ENCODE measurements at regions not wholly inside any gene's neighbourhood (a gene's known extent, or its start where the extent isn't known, plus 50 kb on each side); places are given as distances from the start of the nearest gene placed in this dataset.

DNA sequence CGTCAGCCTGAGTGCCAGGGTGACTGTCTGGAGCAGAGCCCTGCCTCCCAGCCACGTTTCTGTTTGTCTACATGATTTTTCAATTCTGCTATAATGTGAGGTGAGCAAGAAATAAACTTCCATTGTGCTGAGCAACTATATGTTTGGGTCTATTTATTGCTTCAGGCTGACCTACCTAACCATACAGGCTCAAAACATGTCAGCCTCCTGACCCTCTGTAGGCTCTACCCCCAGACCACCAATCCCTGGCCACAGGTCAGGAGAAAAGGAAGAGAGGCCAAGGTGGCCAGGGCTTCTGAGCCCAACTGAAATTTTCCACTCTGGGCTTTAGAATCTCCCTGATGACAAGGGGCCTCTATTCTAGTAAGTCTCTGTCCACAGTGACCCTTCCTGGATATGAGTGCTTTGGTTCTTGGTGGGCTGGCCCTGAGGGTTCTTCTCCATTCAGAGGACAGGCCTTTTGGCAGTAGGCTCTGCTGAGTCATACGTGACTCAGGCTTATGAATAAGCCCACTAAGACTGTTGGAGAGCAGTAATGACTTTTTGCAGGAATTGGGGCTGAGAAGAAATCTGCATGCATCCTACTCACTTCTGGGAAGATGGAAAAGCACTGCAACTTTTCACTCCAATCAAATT, 117.2 kb upstream of the TBCA start:
- TF ChIP-seq, protein P1, sequence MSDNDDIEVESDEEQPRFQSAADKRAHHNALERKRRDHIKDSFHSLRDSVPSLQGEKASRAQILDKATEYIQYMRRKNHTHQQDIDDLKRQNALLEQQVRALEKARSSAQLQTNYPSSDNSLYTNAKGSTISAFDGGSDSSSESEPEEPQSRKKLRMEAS (IDR thresholded peaks at IDR 0.05; ENCODE audit: low read depth, low read length): no peak
- no peak for TF ChIP-seq POLR2A (IDR thresholded peaks at IDR 0.05; ENCODE audit: extremely low read depth, insufficient read length)
- TF ChIP-seq, protein P2, sequence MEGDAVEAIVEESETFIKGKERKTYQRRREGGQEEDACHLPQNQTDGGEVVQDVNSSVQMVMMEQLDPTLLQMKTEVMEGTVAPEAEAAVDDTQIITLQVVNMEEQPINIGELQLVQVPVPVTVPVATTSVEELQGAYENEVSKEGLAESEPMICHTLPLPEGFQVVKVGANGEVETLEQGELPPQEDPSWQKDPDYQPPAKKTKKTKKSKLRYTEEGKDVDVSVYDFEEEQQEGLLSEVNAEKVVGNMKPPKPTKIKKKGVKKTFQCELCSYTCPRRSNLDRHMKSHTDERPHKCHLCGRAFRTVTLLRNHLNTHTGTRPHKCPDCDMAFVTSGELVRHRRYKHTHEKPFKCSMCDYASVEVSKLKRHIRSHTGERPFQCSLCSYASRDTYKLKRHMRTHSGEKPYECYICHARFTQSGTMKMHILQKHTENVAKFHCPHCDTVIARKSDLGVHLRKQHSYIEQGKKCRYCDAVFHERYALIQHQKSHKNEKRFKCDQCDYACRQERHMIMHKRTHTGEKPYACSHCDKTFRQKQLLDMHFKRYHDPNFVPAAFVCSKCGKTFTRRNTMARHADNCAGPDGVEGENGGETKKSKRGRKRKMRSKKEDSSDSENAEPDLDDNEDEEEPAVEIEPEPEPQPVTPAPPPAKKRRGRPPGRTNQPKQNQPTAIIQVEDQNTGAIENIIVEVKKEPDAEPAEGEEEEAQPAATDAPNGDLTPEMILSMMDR (IDR thresholded peaks at IDR 0.05; ENCODE audit: low read depth, low read length): no peak
- no peak for TF ChIP-seq MYC (IDR thresholded peaks at IDR 0.05; ENCODE audit: low read depth, low read length)
- DNase-seq (ENCODE audit: low read depth): peak; percentile 85
- H3K4me3 ChIP-seq (ENCODE audit: low read depth, low read length): no peak overlapping the region

DNA sequence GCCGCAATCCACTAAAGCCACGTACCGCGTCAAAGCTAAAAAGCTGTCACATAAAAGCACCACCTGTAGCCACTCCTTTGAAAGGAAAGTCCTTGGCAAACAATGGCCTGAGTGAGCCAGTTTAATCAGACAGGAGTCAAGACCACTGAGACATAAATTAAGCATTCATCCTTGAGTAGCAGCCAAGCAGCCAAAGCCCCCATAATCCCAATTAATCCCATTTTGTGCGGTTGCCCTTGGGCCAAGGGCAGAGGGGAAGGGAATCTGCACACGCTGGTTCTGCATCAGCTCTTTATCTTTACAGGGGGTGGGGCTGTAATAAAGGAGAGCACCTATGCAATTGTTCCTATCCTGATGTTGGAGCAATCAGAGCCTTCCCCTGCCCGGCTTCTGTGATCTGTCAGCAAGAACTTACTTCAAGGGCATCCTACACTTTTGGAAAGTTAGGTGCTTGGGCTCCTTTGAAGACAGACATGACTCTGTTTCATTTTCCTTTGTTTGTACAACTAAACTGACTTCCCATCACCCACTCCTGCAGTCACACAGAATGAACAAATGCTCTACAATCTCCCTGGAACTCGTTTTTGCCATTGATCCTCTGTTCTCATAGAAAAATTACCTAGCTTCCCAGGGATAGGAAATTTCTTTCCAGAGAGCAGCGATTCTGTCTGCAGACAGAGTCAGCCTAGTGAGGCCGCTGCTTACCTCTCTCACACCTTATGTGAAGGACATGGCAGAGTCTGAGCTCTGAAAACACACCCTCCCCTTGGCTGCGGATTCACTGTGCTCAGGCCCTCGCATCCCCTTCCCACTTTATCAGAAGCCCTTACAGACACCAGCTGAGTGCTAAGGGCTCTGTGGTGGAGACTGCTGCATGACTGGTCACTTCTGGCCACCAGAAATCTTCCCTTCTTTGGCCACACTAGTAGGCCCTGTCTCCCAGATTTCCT, 116.2 kb upstream of the TBCA start:
- DNase-seq (ENCODE audit: low read depth): no peak
- no peak overlapping the region for H3K4me3 ChIP-seq (ENCODE audit: low read depth, low read length)
- TF ChIP-seq, protein P1 (IDR thresholded peaks at IDR 0.05; ENCODE audit: low read depth, low read length): no peak
- TF ChIP-seq, protein P2 (IDR thresholded peaks at IDR 0.05; ENCODE audit: low read depth, low read length): no peak
- TF ChIP-seq POLR2A (IDR thresholded peaks at IDR 0.05; ENCODE audit: extremely low read depth, insufficient read length) (no peak), MYC (IDR thresholded peaks at IDR 0.05; ENCODE audit: low read depth, low read length) (no peak)

DNA sequence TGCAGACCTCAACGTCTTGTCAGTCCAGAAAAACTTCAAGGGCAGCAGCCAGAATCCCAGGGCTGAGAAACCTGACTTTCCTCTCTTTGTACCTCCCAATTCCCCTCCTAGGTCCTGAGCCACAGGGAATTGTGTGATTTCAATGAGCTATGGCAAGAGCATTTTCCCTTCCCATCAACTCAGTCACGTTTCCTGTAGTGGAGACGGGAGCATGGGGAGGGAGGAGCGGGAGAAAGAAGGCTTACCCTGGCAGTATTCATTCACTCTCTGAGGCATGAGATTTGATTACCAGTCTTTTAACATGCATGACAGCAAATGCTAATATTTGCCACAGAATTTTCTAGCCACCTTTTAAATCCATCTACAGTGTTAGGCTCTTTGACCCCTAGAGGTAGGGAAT, 109.4 kb upstream of the TBCA start:
- no peak overlapping the region for H3K4me3 ChIP-seq (ENCODE audit: low read depth, low read length)
- DNase-seq (ENCODE audit: low read depth): no peak
- no peak for TF ChIP-seq MYC (IDR thresholded peaks at IDR 0.05; ENCODE audit: low read depth, low read length)
- no peak for TF ChIP-seq POLR2A (IDR thresholded peaks at IDR 0.05; ENCODE audit: extremely low read depth, insufficient read length)
- TF ChIP-seq, protein P1 (IDR thresholded peaks at IDR 0.05; ENCODE audit: low read depth, low read length): no peak
- TF ChIP-seq, protein P2 (IDR thresholded peaks at IDR 0.05; ENCODE audit: low read depth, low read length): no peak

DNA sequence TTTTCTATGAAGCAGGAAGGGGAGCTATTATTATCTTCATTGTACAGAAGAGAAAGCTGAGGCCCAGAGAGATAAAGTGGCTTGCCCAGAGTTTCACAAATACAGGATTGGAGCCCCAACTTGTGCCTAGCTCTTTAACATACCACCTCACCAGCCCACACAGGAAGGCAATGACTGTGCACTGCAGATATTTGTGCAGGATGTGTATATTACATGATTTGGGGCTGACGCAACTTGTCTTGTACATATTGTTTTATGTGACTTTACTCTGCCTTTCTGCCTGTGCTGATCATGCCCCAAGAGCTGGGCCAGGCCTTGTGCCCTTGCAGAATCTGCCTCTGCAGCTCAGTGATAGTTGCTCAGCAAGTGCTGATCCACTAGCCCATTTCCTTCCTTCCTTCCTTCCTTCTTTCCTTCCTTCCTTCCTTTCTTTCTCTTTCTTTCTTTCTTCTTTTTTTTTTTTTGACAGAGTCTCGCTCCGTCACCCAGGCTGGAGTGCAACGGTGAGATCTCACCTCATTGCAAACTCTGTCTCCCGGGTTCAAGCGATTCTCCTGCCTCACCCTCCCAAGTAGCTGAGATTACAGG, 106.6 kb upstream of the TBCA start:
- TF ChIP-seq, protein P2 (IDR thresholded peaks at IDR 0.05; ENCODE audit: low read depth, low read length): no peak
- TF ChIP-seq, protein P1 (IDR thresholded peaks at IDR 0.05; ENCODE audit: low read depth, low read length): no peak
- TF ChIP-seq POLR2A (IDR thresholded peaks at IDR 0.05; ENCODE audit: extremely low read depth, insufficient read length) (no peak), MYC (IDR thresholded peaks at IDR 0.05; ENCODE audit: low read depth, low read length) (no peak)
- H3K4me3 ChIP-seq (ENCODE audit: low read depth, low read length): no peak overlapping the region
- peak; percentile 63 for DNase-seq (ENCODE audit: low read depth)

DNA sequence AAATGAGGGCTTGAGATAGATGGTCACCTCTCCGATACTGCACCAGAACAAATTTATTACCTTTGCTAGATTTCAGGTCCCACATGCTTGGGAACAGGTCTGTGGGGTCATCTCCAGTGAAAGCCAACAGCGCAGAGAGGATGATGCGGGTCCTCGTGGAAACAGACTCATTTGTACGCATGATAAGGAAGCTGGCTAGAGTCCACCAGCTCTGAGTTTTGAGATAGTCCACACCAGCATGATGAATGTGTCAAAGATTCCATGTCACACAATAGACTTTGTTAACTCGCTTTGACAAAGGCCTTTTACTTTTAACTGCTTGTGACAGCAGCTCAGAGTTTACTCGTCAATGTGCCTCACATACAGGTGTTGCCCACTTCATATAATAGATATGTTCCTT, 105.4 kb upstream of the TBCA start:
- no peak overlapping the region for H3K4me3 ChIP-seq (ENCODE audit: low read depth, low read length)
- TF ChIP-seq, protein P2 (IDR thresholded peaks at IDR 0.05; ENCODE audit: low read depth, low read length): no peak
- TF ChIP-seq, protein P1 (IDR thresholded peaks at IDR 0.05; ENCODE audit: low read depth, low read length): no peak
- TF ChIP-seq POLR2A (IDR thresholded peaks at IDR 0.05; ENCODE audit: extremely low read depth, insufficient read length) (no peak), MYC (IDR thresholded peaks at IDR 0.05; ENCODE audit: low read depth, low read length) (no peak)
- no peak for DNase-seq (ENCODE audit: low read depth)

Data from NB4 (cell line).